Lower leg skin (tissue), 3 donors: ENCODE measurements at regions not wholly inside any gene's neighbourhood (a gene's known extent, or its start where the extent isn't known, plus 50 kb on each side); places are given as distances from the start of the nearest gene placed in this dataset.

Experiments used
- POLR2A ChIP-seq, 2 donors: fragments of 450-650 bp; IDR thresholded peaks; one replicate each; pipeline ENCODE4 v1.6.1; 2016 to 2017; ENCODE audit warnings: antibody characterized with exemption in 2 of 2, mild to moderate bottlenecking in 1 of 2, moderate library complexity in 1 of 2
- TF ChIP-seq, protein P1 (sequence below), 3 donors: fragments of 450-650 bp; IDR thresholded peaks; one replicate each; pipeline ENCODE4 v1.5.1; 2016; ENCODE audit warnings: antibody characterized with exemption in 3 of 3, mild to moderate bottlenecking in 3 of 3, moderate library complexity in 2 of 3

DNA sequence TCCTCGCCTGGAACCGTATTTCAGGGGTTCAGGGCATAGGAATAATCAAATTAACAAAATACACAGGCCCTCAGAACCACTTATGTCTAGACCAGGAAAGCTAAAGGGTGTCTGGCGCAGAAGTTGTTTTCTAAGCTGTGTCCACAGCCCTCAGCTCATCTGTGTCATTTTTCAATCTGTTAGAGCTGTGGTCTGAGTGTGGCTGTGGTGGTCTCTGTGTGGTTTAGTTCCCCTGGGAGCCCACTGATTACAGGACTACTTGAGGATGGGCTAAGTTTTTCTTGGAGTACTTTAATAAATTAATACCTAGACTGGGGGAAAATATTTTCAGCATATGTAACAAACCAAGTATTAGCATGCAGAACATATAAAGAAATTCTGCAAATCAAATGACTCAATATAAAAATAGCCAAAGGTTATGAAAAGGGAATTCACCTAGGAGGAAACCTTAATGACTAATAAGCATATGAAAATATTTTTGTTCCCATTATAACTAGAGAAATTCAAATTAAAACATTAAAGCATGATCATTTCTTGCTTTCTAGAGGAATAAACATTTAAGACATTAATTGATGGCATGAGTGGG, 186.3 kb downstream of the SATB1 start:
- TF ChIP-seq, protein P1, sequence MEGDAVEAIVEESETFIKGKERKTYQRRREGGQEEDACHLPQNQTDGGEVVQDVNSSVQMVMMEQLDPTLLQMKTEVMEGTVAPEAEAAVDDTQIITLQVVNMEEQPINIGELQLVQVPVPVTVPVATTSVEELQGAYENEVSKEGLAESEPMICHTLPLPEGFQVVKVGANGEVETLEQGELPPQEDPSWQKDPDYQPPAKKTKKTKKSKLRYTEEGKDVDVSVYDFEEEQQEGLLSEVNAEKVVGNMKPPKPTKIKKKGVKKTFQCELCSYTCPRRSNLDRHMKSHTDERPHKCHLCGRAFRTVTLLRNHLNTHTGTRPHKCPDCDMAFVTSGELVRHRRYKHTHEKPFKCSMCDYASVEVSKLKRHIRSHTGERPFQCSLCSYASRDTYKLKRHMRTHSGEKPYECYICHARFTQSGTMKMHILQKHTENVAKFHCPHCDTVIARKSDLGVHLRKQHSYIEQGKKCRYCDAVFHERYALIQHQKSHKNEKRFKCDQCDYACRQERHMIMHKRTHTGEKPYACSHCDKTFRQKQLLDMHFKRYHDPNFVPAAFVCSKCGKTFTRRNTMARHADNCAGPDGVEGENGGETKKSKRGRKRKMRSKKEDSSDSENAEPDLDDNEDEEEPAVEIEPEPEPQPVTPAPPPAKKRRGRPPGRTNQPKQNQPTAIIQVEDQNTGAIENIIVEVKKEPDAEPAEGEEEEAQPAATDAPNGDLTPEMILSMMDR (IDR thresholded peaks at IDR 0.05): no peak
- TF ChIP-seq POLR2A (IDR thresholded peaks at IDR 0.05): no peak
